Upper lobe of left lung (tissue), 4 donors: ENCODE measurements at regions not wholly inside any gene's neighbourhood (a gene's known extent, or its start where the extent isn't known, plus 50 kb on each side); places are given as distances from the start of the nearest gene placed in this dataset.

ENCODE experiments used
- CTCF ChIP-seq, 6 experiments: fragments of 450-650 bp in 4 of 6; fragments of 200-600 bp in 2 of 6; sonication (generic) in 2 of 6; IDR thresholded peaks; one replicate each; pipeline ENCODE4 v1.5.1; 2016 to 2019; ENCODE audit warnings: antibody characterized with exemption in 6 of 6
- POLR2A ChIP-seq, 4 donors: fragments of 450-650 bp; IDR thresholded peaks; one replicate each; pipeline ENCODE4 v1.5.1; 2016 to 2017; ENCODE audit warnings: antibody characterized with exemption in 4 of 4, mild to moderate bottlenecking in 2 of 4
- POLR2AphosphoS5 ChIP-seq, 2 donors: sonication (generic); formaldehyde crosslinking; IDR thresholded peaks; one replicate each; pipeline ENCODE4 v1.5.1; 2017; ENCODE audit warnings: antibody characterized with exemption in 2 of 2

DNA sequence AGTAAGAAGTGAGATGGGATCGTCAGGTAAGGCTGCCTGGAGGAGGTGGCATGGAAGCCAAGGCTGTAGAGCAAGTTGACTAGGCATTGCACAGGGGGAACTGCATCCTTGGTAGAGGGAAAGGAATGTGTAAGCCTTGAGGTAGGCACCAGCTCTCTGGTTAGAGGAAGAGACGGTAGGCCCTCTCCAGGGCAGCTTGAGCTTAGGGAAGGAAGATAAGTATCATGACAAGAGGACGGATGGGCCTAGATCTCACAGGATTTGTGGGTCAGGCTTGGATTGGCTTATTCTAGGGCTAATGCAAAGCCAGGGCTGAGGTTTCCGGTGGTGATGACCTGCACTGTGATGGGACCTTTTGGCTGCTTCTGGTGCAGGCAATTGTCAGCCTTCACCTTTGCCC is 1035.8 kb downstream of the TBC1D22A start:
- TF ChIP-seq POLR2AphosphoS5 (IDR thresholded peaks at IDR 0.05): no peak
- no peak for TF ChIP-seq CTCF (IDR thresholded peaks at IDR 0.05)
- TF ChIP-seq POLR2A (IDR thresholded peaks at IDR 0.05): no peak
